ENCODE measurements at regions not wholly inside any gene's neighbourhood (a gene's known extent, or its start where the extent isn't known, plus 50 kb on each side); places are given as distances from the start of the nearest gene placed in this dataset.

DNA sequence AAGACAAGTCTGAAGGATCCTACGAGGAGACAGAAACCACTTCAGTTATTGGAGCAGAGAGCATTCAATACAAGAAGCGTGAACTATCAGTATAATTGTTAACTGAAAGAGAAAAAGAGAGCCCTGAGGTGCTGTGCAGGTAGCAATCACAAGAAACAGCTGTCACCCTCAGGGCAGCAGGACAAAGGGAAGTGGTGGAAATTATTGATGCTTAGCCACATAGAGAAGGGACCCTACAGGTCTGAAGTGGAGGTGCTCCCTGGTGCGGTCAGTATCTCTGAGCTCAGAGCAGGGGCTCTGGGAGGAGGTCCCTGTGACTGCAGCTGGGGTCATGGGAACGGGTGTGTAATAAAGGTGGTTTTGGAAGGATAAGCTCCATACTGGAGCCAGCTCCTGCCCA, 97.8 kb upstream of the KLF6 start:
- Histone ChIP-seq H3K27me3 (ENCODE audit: control insufficient read depth in 2 of 2, insufficient read depth in 2 of 2, low read length in 2 of 2) (no peaks in the 10 kb centered on the region), H3K79me2 (ENCODE audit: control insufficient read depth, insufficient read depth, low read length) (no peaks in the 10 kb centered on the region), H3K27ac (ENCODE audit: insufficient read depth, low read depth, low read length) (no peak overlapping the region), H3K4me3 (replicated peaks in 1 of 3; ENCODE audit: insufficient read depth in 1 of 3, low read depth in 1 of 3, low read length in 3 of 3) (no peak overlapping the region), H2AFZ (ENCODE audit: low read depth, low read length) (no peak overlapping the region), H3K4me2 (ENCODE audit: insufficient read depth, low read length) (no peak overlapping the region), H3K36me3 (ENCODE audit: control insufficient read depth in 2 of 2, extremely low read depth in 1 of 2, insufficient read depth in 2 of 2, low read length in 2 of 2) (no peaks in the 10 kb centered on the region), H3K9ac (replicated peaks; ENCODE audit: extremely low read depth, insufficient read depth, low read length) (no peak overlapping the region), H3K9me3 (replicated peaks; ENCODE audit: control insufficient read depth, insufficient read depth, low read length) (no peaks in the 10 kb centered on the region), H3K4me1 (ENCODE audit: control insufficient read depth, extremely low read depth, insufficient read depth, low read length) (peaks cover 22% of the 10 kb centered on the region), H4K20me1 (replicated peaks; ENCODE audit: control insufficient read depth, extremely low read depth, insufficient read depth, low read length) (no peaks in the 10 kb centered on the region), H3K9me1 (replicated peaks; ENCODE audit: control insufficient read depth, extremely low read depth, insufficient read depth, low read length) (no peaks in the 10 kb centered on the region)
- intact Hi-C loops (cut with micrococcal nuclease) (no loop called here), dilution Hi-C loops (cut with MboI; ENCODE audit: extremely low pct_ligation_motif_present, low sequenced_read_pairs) (no loop called here)
- DNase-seq (ENCODE audit: low read depth, low spot score): no peak
- ChIA-PET POLR2A (no interaction called here), CTCF (interaction anchor here (0.9 kb wide), 2 partner anchors 11 to 31 kb away, joined by 3 read pairs; no protein-coding TSS in a partner anchor)
- no peak for TF ChIP-seq POLR2AphosphoS5 (IDR thresholded peaks at IDR 0.05; ENCODE audit: insufficient read depth, low read depth, low read length)
- TF ChIP-seq MYC (IDR thresholded peaks at IDR 0.05; ENCODE audit: low read depth, low read length): no peak
- no peak for TF ChIP-seq GATA2 (IDR thresholded peaks at IDR 0.05; ENCODE audit: insufficient read depth, insufficient read length, low read depth, low read length)
- TF ChIP-seq, protein P1, sequence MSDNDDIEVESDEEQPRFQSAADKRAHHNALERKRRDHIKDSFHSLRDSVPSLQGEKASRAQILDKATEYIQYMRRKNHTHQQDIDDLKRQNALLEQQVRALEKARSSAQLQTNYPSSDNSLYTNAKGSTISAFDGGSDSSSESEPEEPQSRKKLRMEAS (IDR thresholded peaks at IDR 0.05; ENCODE audit: insufficient read depth, insufficient read length): no peak
- TF ChIP-seq, protein P2, sequence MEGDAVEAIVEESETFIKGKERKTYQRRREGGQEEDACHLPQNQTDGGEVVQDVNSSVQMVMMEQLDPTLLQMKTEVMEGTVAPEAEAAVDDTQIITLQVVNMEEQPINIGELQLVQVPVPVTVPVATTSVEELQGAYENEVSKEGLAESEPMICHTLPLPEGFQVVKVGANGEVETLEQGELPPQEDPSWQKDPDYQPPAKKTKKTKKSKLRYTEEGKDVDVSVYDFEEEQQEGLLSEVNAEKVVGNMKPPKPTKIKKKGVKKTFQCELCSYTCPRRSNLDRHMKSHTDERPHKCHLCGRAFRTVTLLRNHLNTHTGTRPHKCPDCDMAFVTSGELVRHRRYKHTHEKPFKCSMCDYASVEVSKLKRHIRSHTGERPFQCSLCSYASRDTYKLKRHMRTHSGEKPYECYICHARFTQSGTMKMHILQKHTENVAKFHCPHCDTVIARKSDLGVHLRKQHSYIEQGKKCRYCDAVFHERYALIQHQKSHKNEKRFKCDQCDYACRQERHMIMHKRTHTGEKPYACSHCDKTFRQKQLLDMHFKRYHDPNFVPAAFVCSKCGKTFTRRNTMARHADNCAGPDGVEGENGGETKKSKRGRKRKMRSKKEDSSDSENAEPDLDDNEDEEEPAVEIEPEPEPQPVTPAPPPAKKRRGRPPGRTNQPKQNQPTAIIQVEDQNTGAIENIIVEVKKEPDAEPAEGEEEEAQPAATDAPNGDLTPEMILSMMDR (IDR thresholded peaks at IDR 0.05; ENCODE audit: extremely low read depth in 1 of 2, insufficient read depth in 1 of 2, low read depth in 1 of 2, low read length in 2 of 2): no peak
- no peak for TF ChIP-seq FOS (IDR thresholded peaks at IDR 0.05; ENCODE audit: borderline replicate concordance, insufficient read depth, low read length)
- TF ChIP-seq JUN (IDR thresholded peaks at IDR 0.05; ENCODE audit: borderline replicate concordance, insufficient read depth, insufficient read length, low read depth): no peak
- no peak for TF ChIP-seq POLR2A (IDR thresholded peaks at IDR 0.05; ENCODE audit: low read depth, low read length)
- TF ChIP-seq EZH2 (IDR thresholded peaks at IDR 0.05; ENCODE audit: borderline replicate concordance, low read depth, low read length, severe bottlenecking): no peak
- no peak for FAIRE-seq
- BruUV-seq (replicated peaks): no TSS peak
